HEK293 (cell line): ENCODE measurements at regions not wholly inside any gene's neighbourhood (a gene's known extent, or its start where the extent isn't known, plus 50 kb on each side); places are given as distances from the start of the nearest gene placed in this dataset.

Experiments
- CTCF ChIA-PET: fragments of 350-600 bp; formaldehyde crosslinking; extraction: SDS; loops from one replicate; lab custom pipeline; 2021; ENCODE audit warnings: antibody characterized with exemption; lab: Yijun Ruan, JAX
- POLR2A ChIA-PET: fragments of 300-600 bp; formaldehyde crosslinking; extraction: SDS; loops from one replicate; lab custom pipeline; 2020; ENCODE audit warnings: antibody characterized with exemption, inconsistent platforms; lab: Yijun Ruan, JAX
- H3K27ac ChIP-seq: fragments of 200-500 bp; sonication (Bioruptor generic); 2 replicates; pipeline ENCODE4 v1.5.1; 2014; ENCODE audit warnings: low read depth, low read length, control low read depth, inconsistent platforms; ENCODE audit errors: extremely low read depth
- H3K36me3 ChIP-seq, 2 experiments: fragments of 200-500 bp in 1 of 2; sonication (Bioruptor generic) in 1 of 2; 1 replicate in 1 of 2; 2 replicates in 1 of 2; pipeline ENCODE4 v1.5.1; 2014 to 2017; ENCODE audit warnings: inconsistent platforms in 2 of 2, low read length in 2 of 2; ENCODE audit not compliant: control insufficient read depth in 2 of 2, insufficient read depth in 1 of 2
- H3K4me1 ChIP-seq: fragments of 200-500 bp; sonication (Bioruptor generic); 2 replicates; pipeline ENCODE4 v1.5.1; 2014; ENCODE audit warnings: mild to moderate bottlenecking, low read length, inconsistent platforms; ENCODE audit not compliant: control insufficient read depth, insufficient read depth
- H3K4me3 ChIP-seq: 2 replicates; pipeline ENCODE4 v1.5.1; 2011; ENCODE audit warnings: low read depth, mild to moderate bottlenecking, control low read depth, low read length, moderate library complexity
- H3K9me3 ChIP-seq: fragments of 200-500 bp; sonication (Bioruptor generic); 2 replicates; pipeline ENCODE4 v1.5.1; 2014; ENCODE audit warnings: low read depth, low read length, inconsistent platforms; ENCODE audit not compliant: control insufficient read depth, insufficient read depth
- KLF9 ChIP-seq: fragments of 450-650 bp; formaldehyde crosslinking; IDR thresholded peaks from 2 replicates; pipeline ENCODE4 v1.5.1; 2016; ENCODE audit warnings: missing biosample characterization, missing genetic modification characterization, low read depth
- MYNN ChIP-seq: fragments of 450-650 bp; formaldehyde crosslinking; IDR thresholded peaks from 2 replicates; pipeline ENCODE4 v1.5.1; 2016; ENCODE audit warnings: missing biosample characterization, missing genetic modification characterization, borderline replicate concordance
- PATZ1 ChIP-seq: fragments of 450-650 bp; formaldehyde crosslinking; IDR thresholded peaks from 2 replicates; pipeline ENCODE4 v1.5.1; 2016; ENCODE audit warnings: missing biosample characterization, missing genetic modification characterization
- YY1 ChIP-seq: fragments of 450-650 bp; formaldehyde crosslinking; IDR thresholded peaks from 2 replicates; pipeline ENCODE4 v1.5.1; 2018; ENCODE audit warnings: missing biosample characterization, missing genetic modification characterization
- ZBTB1 ChIP-seq: fragments of 450-650 bp; formaldehyde crosslinking; IDR thresholded peaks from 2 replicates; pipeline ENCODE4 v1.5.1; 2016; ENCODE audit warnings: missing biosample characterization, missing genetic modification characterization
- ZBTB11 ChIP-seq: fragments of 450-650 bp; formaldehyde crosslinking; conservative IDR thresholded peaks from 2 replicates; pipeline ENCODE4 v1.5.1; 2016; ENCODE audit warnings: low read depth, missing biosample characterization, missing genetic modification characterization
- ZFP37 ChIP-seq: fragments of 450-650 bp; formaldehyde crosslinking; IDR thresholded peaks from 2 replicates; pipeline ENCODE4 v1.5.1; 2016; ENCODE audit warnings: missing biosample characterization, missing genetic modification characterization
- ZIC2 ChIP-seq: fragments of 450-650 bp; formaldehyde crosslinking; IDR thresholded peaks from 2 replicates; pipeline ENCODE4 v1.5.1; 2016; ENCODE audit warnings: missing biosample characterization, missing genetic modification characterization
- ZNF157 ChIP-seq: fragments of 450-650 bp; formaldehyde crosslinking; IDR thresholded peaks from 2 replicates; pipeline ENCODE4 v1.5.1; 2016; ENCODE audit warnings: missing biosample characterization, missing genetic modification characterization
- ZNF23 ChIP-seq: fragments of 450-650 bp; formaldehyde crosslinking; IDR thresholded peaks from 2 replicates; pipeline ENCODE4 v1.5.1; 2016; ENCODE audit warnings: missing biosample characterization, missing genetic modification characterization, borderline replicate concordance
- ZNF488 ChIP-seq: fragments of 450-650 bp; formaldehyde crosslinking; IDR thresholded peaks from 2 replicates; pipeline ENCODE4 v1.5.1; 2016; ENCODE audit warnings: missing biosample characterization, missing genetic modification characterization
- ZNF501 ChIP-seq: fragments of 450-650 bp; formaldehyde crosslinking; IDR thresholded peaks from 2 replicates; pipeline ENCODE4 v1.5.1; 2016; ENCODE audit warnings: missing biosample characterization, missing genetic modification characterization
- ZNF548 ChIP-seq: fragments of 450-650 bp; formaldehyde crosslinking; IDR thresholded peaks from 2 replicates; pipeline ENCODE4 v1.5.1; 2016; ENCODE audit warnings: missing biosample characterization, missing genetic modification characterization
- ZNF571 ChIP-seq: fragments of 450-650 bp; formaldehyde crosslinking; IDR thresholded peaks from 2 replicates; pipeline ENCODE4 v1.5.0; 2017; ENCODE audit warnings: missing biosample characterization, missing genetic modification characterization
- ZNF624 ChIP-seq: fragments of 450-650 bp; formaldehyde crosslinking; IDR thresholded peaks from 2 replicates; pipeline ENCODE4 v1.5.1; 2017; ENCODE audit warnings: missing biosample characterization, missing genetic modification characterization
- ZNF707 ChIP-seq: fragments of 450-650 bp; formaldehyde crosslinking; IDR thresholded peaks from 2 replicates; pipeline ENCODE4 v1.5.1; 2016; ENCODE audit warnings: missing biosample characterization, missing genetic modification characterization
- ZNF791 ChIP-seq: fragments of 450-650 bp; formaldehyde crosslinking; IDR thresholded peaks from 2 replicates; pipeline ENCODE4 v1.5.1; 2016; ENCODE audit warnings: missing biosample characterization, missing genetic modification characterization
- ZSCAN18 ChIP-seq: fragments of 450-650 bp; formaldehyde crosslinking; IDR thresholded peaks from 2 replicates; pipeline ENCODE4 v1.5.1; 2016; ENCODE audit warnings: missing biosample characterization, missing genetic modification characterization
- ZSCAN30 ChIP-seq: fragments of 450-650 bp; IDR thresholded peaks from 2 replicates; pipeline ENCODE4 v1.5.1; 2018; ENCODE audit warnings: missing biosample characterization, mild to moderate bottlenecking, missing genetic modification characterization, moderate library complexity
- ZXDB ChIP-seq: fragments of 450-650 bp; formaldehyde crosslinking; IDR thresholded peaks from 2 replicates; pipeline ENCODE4 v1.5.1; 2016; ENCODE audit warnings: missing biosample characterization, missing genetic modification characterization
- TF ChIP-seq, protein P1 (sequence below): fragments of 450-650 bp; formaldehyde crosslinking; IDR thresholded peaks from 2 replicates; pipeline ENCODE4 v1.5.1; 2016; ENCODE audit warnings: missing biosample characterization, missing genetic modification characterization
- TF ChIP-seq, protein P2 (sequence below): fragments of 450-650 bp; formaldehyde crosslinking; IDR thresholded peaks from 2 replicates; pipeline ENCODE4; 2016; ENCODE audit warnings: missing biosample characterization, missing genetic modification characterization
- TF ChIP-seq, protein P3 (sequence below): fragments of 450-650 bp; formaldehyde crosslinking; IDR thresholded peaks from 2 replicates; pipeline ENCODE4 v1.5.0; 2017; ENCODE audit warnings: missing biosample characterization, missing genetic modification characterization, borderline replicate concordance

DNA sequence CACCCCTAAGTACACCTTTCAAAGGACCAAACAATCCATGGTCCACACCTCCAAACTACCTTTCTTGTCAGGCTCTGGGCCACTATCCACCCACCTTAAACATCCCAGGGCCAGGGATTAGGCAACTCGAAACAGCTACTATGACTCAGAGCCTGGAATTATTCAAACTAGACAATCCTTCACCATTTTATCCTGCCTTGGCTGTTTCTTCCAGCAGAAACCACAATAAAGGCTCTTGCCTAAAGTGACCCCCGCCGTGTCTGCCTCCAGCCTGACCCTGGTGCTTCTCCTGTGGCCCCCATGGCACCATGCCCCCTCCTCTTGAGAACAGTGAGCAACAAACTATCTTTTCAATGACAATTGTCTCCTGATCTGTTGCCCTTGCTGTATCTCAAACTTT lies 195.5 kb downstream of the EPM2A start (continued):
- TF ChIP-seq, protein P1, sequence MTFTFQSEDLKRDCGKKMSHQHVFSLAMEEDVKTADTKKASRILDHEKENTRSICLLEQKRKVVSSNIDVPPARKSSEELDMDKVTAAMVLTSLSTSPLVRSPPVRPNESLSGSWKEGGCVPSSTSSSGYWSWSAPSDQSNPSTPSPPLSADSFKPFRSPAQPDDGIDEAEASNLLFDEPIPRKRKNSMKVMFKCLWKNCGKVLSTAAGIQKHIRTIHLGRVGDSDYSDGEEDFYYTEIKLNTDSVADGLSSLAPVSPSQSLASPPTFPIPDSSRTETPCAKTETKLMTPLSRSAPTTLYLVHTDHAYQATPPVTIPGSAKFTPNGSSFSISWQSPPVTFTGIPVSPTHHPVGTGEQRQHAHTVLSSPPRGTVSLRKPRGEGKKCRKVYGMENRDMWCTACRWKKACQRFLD (tag by site-specific recombination): no peak
- no peak for TF ChIP-seq ZNF157 (tag by site-specific recombination)
- TF ChIP-seq ZXDB (tag by site-specific recombination): no peak
- TF ChIP-seq ZNF488: no peak

DNA sequence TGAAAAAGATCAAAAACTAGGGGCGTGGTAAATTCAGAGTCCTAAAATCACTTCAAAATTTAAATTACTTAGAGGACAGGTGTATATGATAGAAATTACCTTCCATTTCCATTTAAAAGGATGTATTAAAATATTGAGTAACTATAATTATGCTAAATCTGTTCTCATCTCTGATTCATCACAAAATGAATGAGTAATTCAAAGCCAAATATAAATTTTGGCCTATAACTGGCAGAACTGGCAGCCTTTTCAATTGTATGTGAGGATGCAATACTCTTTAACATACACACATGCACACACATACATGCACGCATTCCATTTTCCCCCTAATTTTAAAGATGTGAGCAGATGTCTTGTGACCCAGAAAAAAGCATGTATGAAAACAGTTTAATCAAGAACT lies 194.6 kb downstream of the EPM2A start:
- H3K27ac ChIP-seq: no peak overlapping the region
- ChIA-PET POLR2A (no interaction called here), CTCF (no interaction called here)
- no peaks in the 10 kb centered on the region for H3K9me3 ChIP-seq
- no peak overlapping the region for H3K4me3 ChIP-seq
- no peaks in the 10 kb centered on the region for H3K36me3 ChIP-seq
- no peaks in the 10 kb centered on the region for H3K4me1 ChIP-seq
- no peak for TF ChIP-seq ZNF707 (tag by site-specific recombination)
- no peak for TF ChIP-seq ZNF548 (tag by site-specific recombination)
- no peak for TF ChIP-seq ZNF571
- no peak for TF ChIP-seq ZNF501 (tag by site-specific recombination)
- TF ChIP-seq MYNN (tag by site-specific recombination): no peak
- no peak for TF ChIP-seq PATZ1 (tag by site-specific recombination)
- TF ChIP-seq KLF9 (tag by site-specific recombination): no peak
- no peak for TF ChIP-seq ZBTB1 (tag by site-specific recombination)
- no peak for TF ChIP-seq ZNF23 (tag by site-specific recombination)
- no peak for TF ChIP-seq YY1 (tag by site-specific recombination)
- no peak for TF ChIP-seq ZNF791 (tag by site-specific recombination)
- TF ChIP-seq ZNF624 (tag by site-specific recombination): no peak
- TF ChIP-seq, protein P2, sequence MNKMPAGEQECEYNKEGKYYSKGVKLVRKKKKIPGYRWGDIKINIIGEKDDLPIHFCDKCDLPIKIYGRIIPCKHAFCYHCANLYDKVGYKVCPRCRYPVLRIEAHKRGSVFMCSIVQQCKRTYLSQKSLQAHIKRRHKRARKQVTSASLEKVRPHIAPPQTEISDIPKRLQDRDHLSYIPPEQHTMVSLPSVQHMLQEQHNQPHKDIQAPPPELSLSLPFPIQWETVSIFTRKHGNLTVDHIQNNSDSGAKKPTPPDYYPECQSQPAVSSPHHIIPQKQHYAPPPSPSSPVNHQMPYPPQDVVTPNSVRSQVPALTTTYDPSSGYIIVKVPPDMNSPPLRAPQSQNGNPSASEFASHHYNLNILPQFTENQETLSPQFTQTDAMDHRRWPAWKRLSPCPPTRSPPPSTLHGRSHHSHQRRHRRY (tag by site-specific recombination): no peak
- TF ChIP-seq, protein P3, sequence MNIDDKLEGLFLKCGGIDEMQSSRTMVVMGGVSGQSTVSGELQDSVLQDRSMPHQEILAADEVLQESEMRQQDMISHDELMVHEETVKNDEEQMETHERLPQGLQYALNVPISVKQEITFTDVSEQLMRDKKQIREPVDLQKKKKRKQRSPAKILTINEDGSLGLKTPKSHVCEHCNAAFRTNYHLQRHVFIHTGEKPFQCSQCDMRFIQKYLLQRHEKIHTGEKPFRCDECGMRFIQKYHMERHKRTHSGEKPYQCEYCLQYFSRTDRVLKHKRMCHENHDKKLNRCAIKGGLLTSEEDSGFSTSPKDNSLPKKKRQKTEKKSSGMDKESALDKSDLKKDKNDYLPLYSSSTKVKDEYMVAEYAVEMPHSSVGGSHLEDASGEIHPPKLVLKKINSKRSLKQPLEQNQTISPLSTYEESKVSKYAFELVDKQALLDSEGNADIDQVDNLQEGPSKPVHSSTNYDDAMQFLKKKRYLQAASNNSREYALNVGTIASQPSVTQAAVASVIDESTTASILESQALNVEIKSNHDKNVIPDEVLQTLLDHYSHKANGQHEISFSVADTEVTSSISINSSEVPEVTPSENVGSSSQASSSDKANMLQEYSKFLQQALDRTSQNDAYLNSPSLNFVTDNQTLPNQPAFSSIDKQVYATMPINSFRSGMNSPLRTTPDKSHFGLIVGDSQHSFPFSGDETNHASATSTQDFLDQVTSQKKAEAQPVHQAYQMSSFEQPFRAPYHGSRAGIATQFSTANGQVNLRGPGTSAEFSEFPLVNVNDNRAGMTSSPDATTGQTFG (tag by site-specific recombination): no peak
- TF ChIP-seq ZBTB11 (tag by site-specific recombination): no peak
- TF ChIP-seq ZFP37: no peak
- no peak for TF ChIP-seq ZIC2 (tag by site-specific recombination)
- TF ChIP-seq ZSCAN30 (tag by site-specific recombination): no peak
- no peak for TF ChIP-seq ZSCAN18 (tag by site-specific recombination)
